ENCODE measurements at regions not wholly inside any gene's neighbourhood (a gene's known extent, or its start where the extent isn't known, plus 50 kb on each side); places are given as distances from the start of the nearest gene placed in this dataset.

DNA sequence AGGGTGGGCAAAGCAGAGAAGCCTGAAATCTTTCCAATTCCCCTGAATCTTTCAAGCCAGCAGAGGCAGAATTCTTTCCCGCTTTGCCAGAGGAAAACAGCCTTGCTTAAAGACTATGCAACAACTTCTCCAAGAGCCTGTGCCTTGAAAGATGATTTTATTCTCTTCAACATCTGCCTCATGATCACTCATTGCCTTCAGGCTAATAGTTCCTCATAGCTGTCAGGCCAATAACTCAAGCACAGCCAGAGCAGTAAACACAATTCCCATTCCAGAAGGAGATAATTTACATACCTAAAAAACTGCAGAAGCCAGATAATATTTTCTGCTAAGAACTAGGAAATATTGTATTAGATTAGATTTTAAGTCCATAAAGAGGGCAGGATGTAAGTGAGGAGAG, 92.3 kb upstream of the PUM3 start:
- H3K4me1 Mint-ChIP-seq (ENCODE audit: unreplicated experiment): no peaks in the 10 kb centered on the region
- no peak for DNase-seq (ENCODE audit: extremely low spot score, unreplicated experiment)
- H3K4me3 Mint-ChIP-seq (ENCODE audit: unreplicated experiment): no peak overlapping the region
- peaks cover 12% of the 10 kb centered on the region for H3K27me3 Mint-ChIP-seq (ENCODE audit: unreplicated experiment)
- TF ChIP-seq, protein P1, sequence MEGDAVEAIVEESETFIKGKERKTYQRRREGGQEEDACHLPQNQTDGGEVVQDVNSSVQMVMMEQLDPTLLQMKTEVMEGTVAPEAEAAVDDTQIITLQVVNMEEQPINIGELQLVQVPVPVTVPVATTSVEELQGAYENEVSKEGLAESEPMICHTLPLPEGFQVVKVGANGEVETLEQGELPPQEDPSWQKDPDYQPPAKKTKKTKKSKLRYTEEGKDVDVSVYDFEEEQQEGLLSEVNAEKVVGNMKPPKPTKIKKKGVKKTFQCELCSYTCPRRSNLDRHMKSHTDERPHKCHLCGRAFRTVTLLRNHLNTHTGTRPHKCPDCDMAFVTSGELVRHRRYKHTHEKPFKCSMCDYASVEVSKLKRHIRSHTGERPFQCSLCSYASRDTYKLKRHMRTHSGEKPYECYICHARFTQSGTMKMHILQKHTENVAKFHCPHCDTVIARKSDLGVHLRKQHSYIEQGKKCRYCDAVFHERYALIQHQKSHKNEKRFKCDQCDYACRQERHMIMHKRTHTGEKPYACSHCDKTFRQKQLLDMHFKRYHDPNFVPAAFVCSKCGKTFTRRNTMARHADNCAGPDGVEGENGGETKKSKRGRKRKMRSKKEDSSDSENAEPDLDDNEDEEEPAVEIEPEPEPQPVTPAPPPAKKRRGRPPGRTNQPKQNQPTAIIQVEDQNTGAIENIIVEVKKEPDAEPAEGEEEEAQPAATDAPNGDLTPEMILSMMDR (IDR thresholded peaks at IDR 0.05): no peak
- no peak overlapping the region for H3K27ac Mint-ChIP-seq (ENCODE audit: unreplicated experiment)
- no peaks in the 10 kb centered on the region for H3K36me3 Mint-ChIP-seq (ENCODE audit: unreplicated experiment)
- H3K9me3 Mint-ChIP-seq (ENCODE audit: unreplicated experiment): no peaks in the 10 kb centered on the region

DNA sequence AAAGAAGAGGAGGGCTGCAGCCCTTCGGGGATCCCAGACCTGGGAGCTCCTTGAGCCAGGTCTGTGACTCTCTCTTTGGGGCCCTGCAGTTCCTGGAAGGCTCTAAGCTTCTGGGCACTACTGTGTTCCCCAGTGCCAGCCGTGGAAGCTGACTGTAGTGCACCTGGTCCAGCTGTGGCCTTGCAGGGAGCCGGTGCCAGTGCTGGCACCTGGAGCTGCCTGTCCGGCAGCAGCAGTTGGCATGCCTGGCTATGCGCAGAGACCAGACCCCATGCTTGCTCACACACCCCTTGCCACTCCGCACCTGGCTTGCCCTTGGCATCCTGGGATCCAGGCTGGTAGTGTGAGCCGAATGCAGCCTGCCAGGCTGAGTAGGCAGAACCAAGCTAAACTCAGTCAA, 91.0 kb upstream of the PUM3 start:
- no peaks in the 10 kb centered on the region for H3K4me1 Mint-ChIP-seq (ENCODE audit: unreplicated experiment)
- H3K9me3 Mint-ChIP-seq (ENCODE audit: unreplicated experiment): no peaks in the 10 kb centered on the region
- no peak overlapping the region for H3K4me3 Mint-ChIP-seq (ENCODE audit: unreplicated experiment)
- peaks cover 15% of the 10 kb centered on the region for H3K27me3 Mint-ChIP-seq (ENCODE audit: unreplicated experiment)
- DNase-seq (ENCODE audit: extremely low spot score, unreplicated experiment): no peak
- H3K27ac Mint-ChIP-seq (ENCODE audit: unreplicated experiment): no peak overlapping the region
- H3K36me3 Mint-ChIP-seq (ENCODE audit: unreplicated experiment): no peaks in the 10 kb centered on the region
- TF ChIP-seq, protein P1 (IDR thresholded peaks at IDR 0.05): no peak

DNA sequence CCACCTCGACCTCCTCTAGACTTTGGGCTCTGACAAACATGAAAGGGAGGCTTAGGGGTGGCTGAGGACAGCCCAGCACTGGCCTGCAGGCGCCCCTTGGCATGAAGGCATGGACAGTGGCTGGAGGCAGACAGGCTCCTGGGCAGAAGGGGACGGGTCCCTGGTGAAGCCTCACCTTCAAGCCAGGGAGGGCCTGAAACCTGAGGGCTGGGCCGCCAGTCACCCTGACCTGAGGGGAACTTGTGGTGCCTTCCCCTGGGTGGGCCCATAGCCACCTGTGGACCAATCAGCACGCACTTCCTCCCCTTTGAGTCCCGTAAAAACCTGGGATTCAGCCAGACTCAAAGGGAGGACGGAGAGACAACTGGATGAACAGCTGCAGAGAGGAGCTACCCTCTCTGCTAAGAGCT, 90.4 kb upstream of the PUM3 start:
- H3K4me3 Mint-ChIP-seq (ENCODE audit: unreplicated experiment): no peak overlapping the region

DNA sequence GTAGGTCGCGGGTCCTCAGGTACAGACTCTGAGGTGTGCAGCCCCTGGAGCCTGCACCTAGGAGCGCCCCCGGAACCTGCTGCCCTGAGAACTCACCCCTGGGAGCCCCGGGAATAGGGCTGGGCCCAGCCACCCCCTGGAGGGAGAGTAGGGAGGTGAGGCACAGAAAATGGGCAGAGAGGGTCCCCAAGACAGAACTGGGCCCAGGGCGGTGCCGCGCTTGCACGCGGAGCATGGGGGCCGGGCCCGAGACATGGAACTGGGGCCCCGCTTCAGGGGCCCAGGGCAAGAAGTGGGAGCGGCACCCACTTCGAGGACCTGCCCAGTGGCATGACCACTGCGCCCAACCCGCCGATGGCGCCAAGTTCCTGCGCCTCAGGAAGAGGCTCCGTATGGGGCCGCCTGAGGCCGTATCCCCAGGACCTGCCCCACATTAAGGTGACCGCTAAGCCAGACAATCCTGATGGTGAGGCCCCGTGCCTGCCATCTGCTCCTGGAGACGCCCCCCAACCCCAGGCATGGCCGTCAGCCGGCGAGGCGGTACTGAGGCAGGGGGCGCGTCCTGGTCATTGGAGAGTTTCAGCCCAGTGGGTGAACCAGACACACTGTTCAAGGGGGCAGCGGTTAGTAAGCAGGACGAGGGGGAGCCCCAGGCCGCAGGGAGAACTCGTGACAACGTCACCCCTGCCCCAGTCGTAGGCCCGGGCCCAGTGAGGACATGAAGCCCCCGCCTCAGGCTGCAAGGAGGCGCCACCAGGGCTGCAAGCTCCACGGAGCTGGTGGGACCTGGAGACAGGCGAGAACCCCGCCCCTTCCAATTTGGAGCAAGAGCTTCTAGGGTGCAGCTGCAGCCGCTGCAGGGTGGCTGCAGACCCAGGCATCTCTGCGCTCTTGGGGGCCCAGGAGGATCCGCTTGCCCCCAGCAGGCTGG, 89.5 kb upstream of the PUM3 start:
- H3K9me3 Mint-ChIP-seq (ENCODE audit: unreplicated experiment): no peaks in the 10 kb centered on the region
- TF ChIP-seq, protein P1 (IDR thresholded peaks at IDR 0.05): no peak
- H3K4me3 Mint-ChIP-seq (ENCODE audit: unreplicated experiment): no peak overlapping the region
- H3K4me1 Mint-ChIP-seq (ENCODE audit: unreplicated experiment): no peaks in the 10 kb centered on the region
- H3K27me3 Mint-ChIP-seq (ENCODE audit: unreplicated experiment): peaks cover 13% of the 10 kb centered on the region
- DNase-seq (ENCODE audit: extremely low spot score, unreplicated experiment): no peak
- no peak overlapping the region for H3K27ac Mint-ChIP-seq (ENCODE audit: unreplicated experiment)
- no peaks in the 10 kb centered on the region for H3K36me3 Mint-ChIP-seq (ENCODE audit: unreplicated experiment)

More for the DNA sequence above, 90.4 kb upstream of the PUM3 start:
- no peak for DNase-seq (ENCODE audit: extremely low spot score, unreplicated experiment)
- no peaks in the 10 kb centered on the region for H3K36me3 Mint-ChIP-seq (ENCODE audit: unreplicated experiment)
- TF ChIP-seq, protein P1 (IDR thresholded peaks at IDR 0.05): no peak
- H3K27ac Mint-ChIP-seq (ENCODE audit: unreplicated experiment): no peak overlapping the region
- H3K27me3 Mint-ChIP-seq (ENCODE audit: unreplicated experiment): peaks cover 17% of the 10 kb centered on the region
- H3K4me1 Mint-ChIP-seq (ENCODE audit: unreplicated experiment): no peaks in the 10 kb centered on the region
- no peaks in the 10 kb centered on the region for H3K9me3 Mint-ChIP-seq (ENCODE audit: unreplicated experiment)

DNA sequence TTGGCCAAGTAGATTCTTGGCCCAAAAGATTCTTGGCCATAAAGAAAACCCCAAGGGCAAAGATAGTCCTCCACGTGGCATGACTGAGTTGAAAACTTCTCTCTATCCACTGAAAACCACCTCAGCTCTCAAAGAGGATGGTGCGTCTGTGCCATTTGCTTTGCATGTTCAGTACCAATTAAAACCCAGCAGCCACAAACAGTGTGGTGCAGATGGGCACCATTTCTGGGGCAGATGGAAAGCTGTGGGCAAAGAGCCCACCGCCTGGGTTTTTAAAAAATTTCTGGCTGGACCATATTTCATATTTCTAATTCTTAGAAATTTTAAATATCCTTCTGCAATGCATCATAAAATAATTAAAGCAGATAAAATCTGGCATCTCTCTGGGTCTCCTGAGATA, 84.5 kb upstream of the PUM3 start:
- TF ChIP-seq, protein P1 (IDR thresholded peaks at IDR 0.05): no peak
- Mint-ChIP-seq H3K36me3 (ENCODE audit: unreplicated experiment) (no peaks in the 10 kb centered on the region), H3K27me3 (ENCODE audit: unreplicated experiment) (peaks cover 13% of the 10 kb centered on the region), H3K4me3 (ENCODE audit: unreplicated experiment) (no peak overlapping the region), H3K4me1 (ENCODE audit: unreplicated experiment) (no peaks in the 10 kb centered on the region), H3K27ac (ENCODE audit: unreplicated experiment) (no peak overlapping the region), H3K9me3 (ENCODE audit: unreplicated experiment) (no peaks in the 10 kb centered on the region)
- no peak for DNase-seq (ENCODE audit: extremely low spot score, unreplicated experiment)
